H1 (cell line): ENCODE measurements at regions not wholly inside any gene's neighbourhood (a gene's known extent, or its start where the extent isn't known, plus 50 kb on each side); places are given as distances from the start of the nearest gene placed in this dataset.

Experiments
- CTCF ChIA-PET: fragments of 300-600 bp; sonication (Branson Sonifier 250); formaldehyde crosslinking; loops from one replicate; lab custom pipeline; 2021; ENCODE audit not compliant: partially characterized antibody; lab: Charles Lee
- POLR2A ChIA-PET: fragments of 300-600 bp; sonication (Branson Sonifier 250); formaldehyde crosslinking; loops from one replicate; lab custom pipeline; 2021; ENCODE audit warnings: inconsistent platforms; ENCODE audit not compliant: partially characterized antibody; lab: Charles Lee
- DNase-seq, 2 experiments: peaks; one replicate each; pipeline versions ENCODE4 v3.0.0 to v3.0.0-alpha.2; 2010 to 2022; ENCODE audit warnings: low spot score in 2 of 2, low read depth in 1 of 2, mixed read lengths in 1 of 2
- FAIRE-seq: peaks from 2 replicates; lab custom pipeline; 2011; peaks lifted over from hg19 to GRCh38; lab: Jason Lieb, UNC
- H2AFZ ChIP-seq: 2 replicates; pipeline ENCODE4 v1.8.1; 2012; ENCODE audit warnings: low read length, inconsistent platforms
- H2AK5ac ChIP-seq: 2 replicates; pipeline ENCODE4 v1.6.1; 2013; ENCODE audit warnings: low read depth, low read length
- H2BK120ac ChIP-seq: replicated peaks from 2 replicates; pipeline ENCODE3; 2013; ENCODE audit warnings: low read depth, low read length, inconsistent platforms
- H2BK12ac ChIP-seq: 2 replicates; pipeline ENCODE4 v1.6.1; 2013; ENCODE audit warnings: low read depth, low read length
- H2BK15ac ChIP-seq: 2 replicates; pipeline ENCODE4 v1.6.1; 2013; ENCODE audit warnings: low read length
- H2BK20ac ChIP-seq: 2 replicates; pipeline ENCODE4 v1.6.1; 2013; ENCODE audit warnings: low read length
- H2BK5ac ChIP-seq: 2 replicates; pipeline ENCODE4 v1.6.1; 2013; ENCODE audit warnings: low read depth, low read length
- H3K14ac ChIP-seq: 2 replicates; pipeline ENCODE4 v1.6.1; 2013; ENCODE audit warnings: inconsistent platforms; ENCODE audit not compliant: insufficient read length
- H3K18ac ChIP-seq: 2 replicates; pipeline ENCODE4 v1.6.1; 2013; ENCODE audit warnings: low read length; ENCODE audit errors: extremely low read depth
- H3K23ac ChIP-seq: 2 replicates; pipeline ENCODE4 v1.6.1; 2013; ENCODE audit warnings: inconsistent platforms; ENCODE audit not compliant: insufficient read length
- H3K23me2 ChIP-seq: 2 replicates; pipeline ENCODE4 v1.6.1; 2013; ENCODE audit warnings: low read depth, low read length
- H3K27ac ChIP-seq: 2 replicates; pipeline ENCODE4 v1.6.1; 2011; ENCODE audit warnings: low read depth, low read length, inconsistent platforms
- H3K27me3 ChIP-seq, 4 experiments: replicated peaks in 1 of 4; 1 replicate in 1 of 4; 2 replicates in 3 of 4; pipeline versions ENCODE4 v1.6.1 to v1.8.1; 2011 to 2013; ENCODE audit warnings: low read length in 3 of 4, mild to moderate bottlenecking in 3 of 4, inconsistent platforms in 2 of 4, mixed read lengths in 2 of 4, moderate library complexity in 1 of 4; ENCODE audit not compliant: control insufficient read depth in 3 of 4, insufficient read depth in 3 of 4; ENCODE audit errors: extremely low read depth in 1 of 4
- H3K36me3 ChIP-seq, 4 experiments: 2 replicates each; pipeline versions ENCODE4 v1.6.1 to v1.8.1; 2011 to 2013; ENCODE audit warnings: mild to moderate bottlenecking in 4 of 4, low read length in 3 of 4, moderate library complexity in 2 of 4, control low read depth in 1 of 4, inconsistent platforms in 1 of 4; ENCODE audit not compliant: insufficient read depth in 4 of 4, control insufficient read depth in 2 of 4
- H3K4ac ChIP-seq: replicated peaks from 2 replicates; pipeline ENCODE3; 2013; ENCODE audit warnings: low read length, low read depth, mixed read lengths, inconsistent platforms; ENCODE audit not compliant: insufficient read length
- H3K4me1 ChIP-seq, 4 experiments: replicated peaks in 1 of 4; 1 replicate in 1 of 4; 2 replicates in 3 of 4; pipeline versions ENCODE4 v1.6.1 to v1.8.1; 2011 to 2013; ENCODE audit warnings: low read length in 3 of 4, inconsistent platforms in 2 of 4, mixed read lengths in 1 of 4; ENCODE audit not compliant: insufficient read depth in 4 of 4, control insufficient read depth in 3 of 4
- H3K4me2 ChIP-seq, 2 experiments: 2 replicates each; pipeline versions ENCODE4 v1.6.1 to v1.8.1; 2011 to 2013; ENCODE audit warnings: low read depth in 2 of 2, low read length in 2 of 2, control low read depth in 1 of 2, inconsistent platforms in 1 of 2, mild to moderate bottlenecking in 1 of 2; ENCODE audit not compliant: insufficient read depth in 1 of 2
- H3K4me3 ChIP-seq, 4 experiments: fragments of 200-600, 300-600 bp in 1 of 4; sonication (generic), shearing (Covaris generic), sonication (Bioruptor Twin) in 1 of 4; 2 replicates each; pipeline versions ENCODE4 v1.5.1 to v1.8.1; 2011 to 2016; ENCODE audit warnings: low read length in 4 of 4, low read depth in 3 of 4, control low read depth in 2 of 4, inconsistent platforms in 2 of 4, mild to moderate bottlenecking in 2 of 4, mixed read lengths in 1 of 4, moderate library complexity in 1 of 4; ENCODE audit not compliant: insufficient read depth in 2 of 4; ENCODE audit errors: extremely low read depth in 1 of 4
- H3K56ac ChIP-seq: replicated peaks from 2 replicates; pipeline ENCODE3; 2013; ENCODE audit warnings: low read depth, mild to moderate bottlenecking, mixed read lengths, low read length, inconsistent platforms; ENCODE audit not compliant: insufficient read length
- H3K79me1 ChIP-seq: 2 replicates; pipeline ENCODE4 v1.6.1; 2013; ENCODE audit warnings: low read depth, low read length, control low read depth
- H3K79me2 ChIP-seq, 2 experiments: 2 replicates each; pipeline versions ENCODE4 v1.6.1 to v1.8.1; 2012 to 2013; ENCODE audit warnings: low read length in 2 of 2, mild to moderate bottlenecking in 2 of 2, inconsistent platforms in 1 of 2; ENCODE audit not compliant: insufficient read depth in 2 of 2, control insufficient read depth in 1 of 2
- H3K9ac ChIP-seq, 4 experiments: replicated peaks in 1 of 4; 1 replicate in 1 of 4; 2 replicates in 3 of 4; pipeline versions ENCODE4 v1.6.1 to v1.8.1; 2011 to 2013; ENCODE audit warnings: low read depth in 3 of 4, low read length in 3 of 4, control low read depth in 2 of 4, mild to moderate bottlenecking in 2 of 4, moderate library complexity in 2 of 4, inconsistent platforms in 1 of 4; ENCODE audit errors: extremely low read depth in 1 of 4
- H3K9me3 ChIP-seq, 2 experiments: 2 replicates each; pipeline versions ENCODE4 v1.6.1 to v1.8.1; 2012 to 2013; ENCODE audit warnings: mild to moderate bottlenecking in 2 of 2, moderate library complexity in 2 of 2, control low read depth in 1 of 2, inconsistent platforms in 1 of 2, low read depth in 1 of 2, low read length in 1 of 2, mixed read lengths in 1 of 2; ENCODE audit not compliant: insufficient read depth in 2 of 2
- H4K20me1 ChIP-seq, 2 experiments: replicated peaks in 1 of 2; 2 replicates each; pipeline versions ENCODE3 to v1.8.1; 2011 to 2013; ENCODE audit warnings: inconsistent platforms in 2 of 2, low read length in 2 of 2, mild to moderate bottlenecking in 1 of 2; ENCODE audit not compliant: insufficient read depth in 2 of 2, control insufficient read depth in 1 of 2
- H4K5ac ChIP-seq: 2 replicates; pipeline ENCODE4 v1.6.1; 2013; ENCODE audit warnings: low read length, low read depth, mixed read lengths, inconsistent platforms; ENCODE audit not compliant: insufficient read length
- H4K8ac ChIP-seq: 2 replicates; pipeline ENCODE4 v1.8.0; 2013; ENCODE audit warnings: mild to moderate bottlenecking, moderate library complexity, low read length, inconsistent platforms; ENCODE audit not compliant: insufficient read depth; ENCODE audit errors: extremely low read depth
- H4K91ac ChIP-seq: replicated peaks from 2 replicates; pipeline ENCODE3; 2013; ENCODE audit warnings: low read length, mixed read lengths, inconsistent platforms; ENCODE audit not compliant: insufficient read length
- ATF3 ChIP-seq: IDR thresholded peaks from 2 replicates; pipeline ENCODE4 v1.6.1; 2011; ENCODE audit warnings: low read depth, mild to moderate bottlenecking, low read length; ENCODE audit not compliant: insufficient read depth
- CEBPB ChIP-seq: IDR thresholded peaks from 2 replicates; pipeline ENCODE4 v1.6.1; 2012; ENCODE audit warnings: low read depth, low read length
- CREB1 ChIP-seq: IDR thresholded peaks from 2 replicates; pipeline ENCODE4 v1.6.1; 2012; ENCODE audit warnings: inconsistent platforms
- CTCF ChIP-seq, 3 experiments: IDR thresholded peaks; 1 replicate in 2 of 3; 2 replicates in 1 of 3; pipeline versions ENCODE4 v1.5.1 to v1.6.1; 2011; ENCODE audit warnings: low read length in 3 of 3, mild to moderate bottlenecking in 3 of 3, inconsistent platforms in 2 of 3, low read depth in 1 of 3, moderate library complexity in 1 of 3; ENCODE audit not compliant: insufficient read depth in 1 of 3; ENCODE audit errors: control extremely low read depth in 1 of 3
- FOSL1 ChIP-seq: IDR thresholded peaks from 2 replicates; pipeline ENCODE4 v1.6.1; 2011; ENCODE audit warnings: mild to moderate bottlenecking, low read depth, low read length, moderate library complexity; ENCODE audit not compliant: insufficient read depth
- HDAC6 ChIP-seq: IDR thresholded peaks from one replicate; pipeline ENCODE4 v1.7.1; 2012; ENCODE audit warnings: low read depth, mild to moderate bottlenecking, inconsistent platforms, low read length, moderate library complexity
- KDM4A ChIP-seq: IDR thresholded peaks from one replicate; pipeline ENCODE4 v1.7.1; 2012; ENCODE audit warnings: low read depth, mild to moderate bottlenecking, moderate library complexity, low read length, inconsistent platforms; ENCODE audit not compliant: severe bottlenecking
- SAP30 ChIP-seq: fragments of 300-600 bp; sonication (generic); IDR thresholded peaks from 2 replicates; pipeline ENCODE4 v1.7.1; 2012; ENCODE audit warnings: low read length, moderate library complexity, mild to moderate bottlenecking, inconsistent platforms; ENCODE audit not compliant: insufficient read depth, insufficient replicate concordance
- SUZ12 ChIP-seq: fragments of 200-600 bp; sonication (generic); IDR thresholded peaks from 2 replicates; pipeline ENCODE4 v1.6.1; 2012; ENCODE audit warnings: mild to moderate bottlenecking, inconsistent platforms, low read length, moderate library complexity, mixed read lengths
- TAF7 ChIP-seq: optimal IDR thresholded peaks from 2 replicates; pipeline ENCODE3; 2011; ENCODE audit warnings: low read depth, mild to moderate bottlenecking, inconsistent platforms, low read length, moderate library complexity, borderline replicate concordance
- YY1 ChIP-seq: IDR thresholded peaks from 2 replicates; pipeline ENCODE4 v1.6.1; 2011; ENCODE audit warnings: low read depth, mild to moderate bottlenecking, low read length
- WGBS, 2 experiments: shearing (Covaris generic) in 1 of 2; methylation state at CpG; one replicate each; pipeline versions ENCODE4 v1.1.6 to v1.1.7; 2013 to 2015; ENCODE audit warnings: low lambda C conversion rate in 2 of 2, mixed read lengths in 2 of 2, inconsistent platforms in 1 of 2, low coverage in 1 of 2, missing lambda C conversion rate in 1 of 2; ENCODE audit not compliant: insufficient replicate concordance in 2 of 2, insufficient coverage in 1 of 2, insufficient read length in 1 of 2; ENCODE audit errors: extremely low coverage in 1 of 2, missing lambda C conversion rate in 1 of 2; 5-methylcytosine and 5-hydroxymethylcytosine counted together

- Histone ChIP-seq H3K23me2 (no peaks in the 10 kb centered on the region), H3K4me3 (no peak overlapping the region), H3K9ac (no peak overlapping the region), H3K18ac (no peak overlapping the region), H4K8ac (no peak overlapping the region), H2BK20ac (no peak overlapping the region), H3K36me3 (no peaks in the 10 kb centered on the region; a peak in 2 of 8 replicates), H3K4ac (no peak overlapping the region), H3K79me1 (peaks cover 6% of the 10 kb centered on the region; the same call in 1 of the 2 replicates), H2AK5ac (no peak overlapping the region), H3K14ac (no peak overlapping the region), H3K23ac (no peak overlapping the region), H2AFZ (no peak overlapping the region), H4K5ac (no peak overlapping the region), H2BK5ac (no peak overlapping the region), H3K4me2 (no peak overlapping the region), H3K4me1 (peaks cover 2 to 7% (median 5%) of the 10 kb centered on the region in 4 experiments; a peak in 5 of 7 replicates), H3K27me3 (no peaks in the 10 kb centered on the region), H4K20me1 (peaks cover 2% of the 10 kb centered on the region in 2 experiments), H2BK15ac (no peak overlapping the region), H3K56ac (no peak overlapping the region), H2BK12ac (no peak overlapping the region), H3K9me3 (no peaks in the 10 kb centered on the region), H3K27ac (no peak overlapping the region), H4K91ac (no peak overlapping the region), H2BK120ac (no peak overlapping the region), H3K79me2 (peaks cover 0 to 90% of the 10 kb centered on the region in 2 experiments; a peak in 3 of 4 replicates)
- no peak for DNase-seq
- ChIA-PET POLR2A (no interaction called here), CTCF (interaction anchor here (1.6 to 1.8 kb wide), 3 partner anchors 9 to 163 kb away, joined by 3 to 9 read pairs (median 6); no protein-coding TSS in a partner anchor)
- WGBS, 2 experiments: 87% methylated on average over 2 of the region's 2 CpGs; no CpG with 5 or more reads in 1 of the 2 experiments
- FAIRE-seq: no peak
- TF ChIP-seq CREB1: no peak
- TF ChIP-seq YY1: no peak
- no peak for TF ChIP-seq SAP30
- TF ChIP-seq TAF7: no peak
- no peak for TF ChIP-seq SUZ12
- TF ChIP-seq HDAC6: no peak
- no peak for TF ChIP-seq CEBPB
- TF ChIP-seq KDM4A: no peak
- no peak for TF ChIP-seq ATF3
- no peak for TF ChIP-seq CTCF (IDR thresholded peaks at IDR 0.05; ENCODE audit: control extremely low read depth in 1 of 3, insufficient read depth in 1 of 3, low read depth in 1 of 3, low read length in 3 of 3)
- no peak for TF ChIP-seq FOSL1
These were observed 142.4 kb downstream of the C9orf152 start for GRCh38 chr9:110065532-110065931.
